Glomerular endothelial cell (primary cell): ENCODE measurements at regions not wholly inside any gene's neighbourhood (a gene's known extent, or its start where the extent isn't known, plus 50 kb on each side); places are given as distances from the start of the nearest gene placed in this dataset.
"Not testable (repeated sequence)": the region's sequence is repeated elsewhere in the genome, so short reads cannot be mapped to it uniquely, and the experiment has no call there.

Source experiments
- DNase-seq: peaks from one replicate; pipeline ENCODE4 v3.0.0-alpha.2; 2011; ENCODE audit warnings: low read depth, low spot score; ENCODE audit errors: extremely low read depth

GRCh38 chr11:13134066-13134465, 125.0 kb downstream of the RASSF10 start:
- no peak for DNase-seq

- no peak for DNase-seq
These were observed 125.8 kb downstream of the RASSF10 start for GRCh38 chr11:13134886-13135285.

DNA sequence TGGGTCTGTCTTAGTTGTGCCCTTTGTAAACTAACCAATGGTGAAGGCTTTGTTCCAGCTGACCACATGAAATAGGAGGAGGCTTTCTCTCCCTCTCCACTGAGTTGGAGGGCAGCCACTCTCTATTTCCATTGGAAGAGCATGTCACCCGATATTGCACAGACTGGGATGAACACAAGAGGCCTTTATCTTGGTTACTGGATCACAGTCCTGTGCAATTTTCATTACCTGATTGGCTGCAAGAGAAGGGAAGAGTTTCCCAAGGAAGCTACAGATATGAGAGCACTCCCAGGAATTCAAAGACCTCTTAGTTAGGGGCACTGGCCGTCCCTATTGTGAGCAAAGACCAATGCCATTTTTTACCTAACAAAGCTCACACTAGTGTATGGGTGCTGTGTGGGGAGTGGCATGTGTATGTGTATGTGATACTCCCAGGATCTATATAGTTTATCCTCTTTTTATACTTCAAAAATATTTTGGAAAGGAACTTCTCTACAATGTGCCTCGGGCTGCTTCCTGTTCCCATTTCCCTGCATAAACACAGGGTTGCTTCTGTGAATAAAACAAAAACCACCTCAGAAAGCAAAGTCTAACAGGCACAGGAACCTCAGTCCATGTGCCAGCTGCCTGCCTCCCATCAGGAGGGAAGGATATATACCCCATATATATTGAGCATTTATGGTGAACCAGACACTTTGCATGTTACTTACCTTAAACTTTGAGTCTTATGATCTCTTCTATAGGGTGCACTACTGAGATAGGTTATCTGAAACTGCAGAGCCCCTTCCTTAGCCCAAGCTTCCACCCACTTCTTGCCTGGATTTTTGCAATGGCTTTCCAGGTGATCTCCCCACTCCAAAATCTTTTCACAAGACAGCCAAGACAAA, 126.5 kb downstream of the RASSF10 start:
- DNase-seq = no peak

- DNase-seq = no peak
These were observed 127.1 kb downstream of the RASSF10 start for GRCh38 chr11:13136272-13136596.

DNA sequence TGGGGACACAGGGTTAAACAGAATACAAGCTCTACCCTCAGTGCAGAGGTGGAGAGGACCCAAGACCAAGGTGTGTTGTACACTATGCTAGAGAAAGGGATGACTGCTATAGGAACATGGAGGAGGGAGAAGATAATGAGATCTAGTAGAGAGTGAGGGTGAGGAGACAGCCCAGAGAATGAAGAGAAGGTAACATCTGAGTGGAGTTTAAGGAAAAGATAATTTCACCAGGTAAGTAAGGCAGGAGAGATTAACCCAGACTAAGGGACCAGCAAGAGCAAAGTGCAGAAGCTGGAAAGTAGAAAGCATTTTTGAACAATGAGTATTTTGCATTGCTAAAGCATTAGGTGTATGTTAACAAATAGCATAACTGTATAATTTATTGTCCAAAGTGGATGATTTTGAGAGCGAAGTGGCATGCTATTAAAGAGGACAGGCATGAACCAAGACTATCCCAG, 128.8 kb downstream of the RASSF10 start:
- DNase-seq = no peak

DNA sequence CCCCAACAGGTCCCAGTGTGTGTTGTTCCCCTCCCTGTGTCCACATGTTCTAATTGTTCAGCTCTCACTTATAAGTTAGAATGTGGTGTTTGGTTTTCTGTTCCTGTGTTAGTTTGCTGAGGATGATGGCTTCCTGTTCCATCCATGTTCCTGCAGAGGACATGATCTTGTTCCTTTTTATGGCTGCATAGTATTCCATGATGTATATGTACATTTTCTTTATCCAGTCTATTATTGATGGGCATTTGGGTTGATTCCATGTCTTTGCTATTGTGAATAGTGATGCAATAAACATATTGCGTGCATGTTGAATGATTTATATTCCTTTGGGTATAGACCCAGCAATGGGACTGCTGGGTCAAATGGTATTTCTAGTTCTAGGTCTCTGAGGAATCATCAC, 130.0 kb downstream of the RASSF10 start:
- DNase-seq = not testable (repeated sequence)

DNA sequence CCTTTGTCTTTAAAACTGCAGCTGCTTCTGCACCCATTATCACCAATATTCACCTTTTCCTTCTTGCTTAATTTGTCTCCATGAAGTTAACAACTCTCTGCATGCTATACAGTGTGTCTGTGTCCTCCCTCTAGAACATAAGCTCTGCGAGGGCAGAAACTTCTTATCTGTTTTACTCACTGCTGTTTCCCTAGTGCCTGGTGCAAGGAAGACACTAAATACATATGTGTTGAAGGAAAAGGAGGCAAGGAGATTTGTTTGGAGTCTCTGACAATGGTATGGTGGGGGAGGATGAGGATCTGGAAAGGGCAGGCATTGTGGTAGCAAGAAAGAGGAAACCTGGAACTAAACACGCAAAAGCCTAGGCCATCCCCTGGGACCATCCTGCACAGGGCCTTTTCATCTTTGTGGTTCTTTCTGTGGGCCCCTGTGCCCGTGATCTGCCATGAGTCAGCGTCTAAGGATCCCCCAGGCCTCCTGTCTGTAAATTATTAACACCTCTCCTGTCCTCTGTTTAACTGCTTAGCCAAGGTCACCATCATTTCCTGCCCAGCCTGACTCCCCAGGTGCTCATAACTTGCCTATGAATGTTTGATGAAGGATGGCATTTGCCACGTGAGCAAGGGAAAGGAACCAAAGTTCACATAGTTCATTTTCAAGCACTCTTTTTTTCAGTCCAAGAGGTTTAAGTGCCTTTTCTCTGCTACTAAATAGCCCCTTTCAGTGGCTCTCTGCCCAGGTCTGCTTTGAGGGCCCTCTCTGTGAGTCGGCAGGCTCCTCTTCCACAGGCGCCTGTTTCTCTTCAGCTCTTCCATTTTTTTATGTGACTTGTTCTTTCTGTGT, 131.1 kb downstream of the RASSF10 start:
- no peak for DNase-seq

GRCh38 chr11:13140873-13141655, 131.9 kb downstream of the RASSF10 start:
- no peak for DNase-seq

DNA sequence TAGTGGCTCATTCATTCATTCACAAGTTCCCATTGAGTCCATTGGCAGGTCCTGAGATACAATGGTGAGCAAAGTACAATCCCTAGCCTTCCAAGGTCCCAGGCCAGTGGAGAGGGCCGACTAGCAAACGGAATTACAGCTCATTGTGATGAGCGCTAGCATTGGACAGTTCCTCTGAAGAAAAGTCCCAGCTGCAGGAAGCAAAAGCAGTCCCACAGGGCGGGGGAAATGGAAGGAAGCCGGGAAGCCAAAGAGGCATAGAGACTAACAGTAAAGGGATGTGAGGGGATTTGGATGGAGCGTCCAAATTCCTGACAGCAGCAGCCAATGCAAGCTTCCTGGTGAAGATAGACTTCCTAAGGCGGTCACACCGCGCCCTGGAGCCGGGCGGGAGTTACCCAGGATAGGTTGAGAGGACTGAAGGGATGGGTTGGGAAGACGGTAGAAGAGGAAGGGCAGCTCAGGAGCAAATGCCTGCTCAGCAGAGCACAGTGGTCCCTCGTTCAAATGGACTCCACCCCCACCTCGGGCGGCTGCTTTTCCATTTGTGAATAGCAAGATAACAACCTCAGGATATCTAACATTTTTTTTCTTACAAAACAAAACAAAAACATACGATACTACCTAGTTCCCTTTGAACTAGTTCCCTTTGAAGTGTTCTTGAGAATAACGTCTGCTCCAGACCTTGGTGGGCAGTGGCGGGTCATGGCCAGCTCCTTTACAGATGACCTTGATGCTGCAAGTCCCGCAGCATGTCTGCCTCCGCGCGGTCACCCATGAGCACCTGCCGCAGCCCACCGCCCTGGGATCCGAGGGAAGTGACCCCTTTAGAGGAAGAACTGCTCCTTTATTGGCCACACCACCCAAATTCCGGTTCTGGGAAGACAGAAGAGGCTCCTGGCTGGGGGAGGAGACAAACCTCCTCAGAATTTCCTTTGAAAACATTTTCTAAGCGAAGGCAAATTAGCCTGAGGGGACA, 132.9 kb downstream of the RASSF10 start:
- DNase-seq = no peak

DNA sequence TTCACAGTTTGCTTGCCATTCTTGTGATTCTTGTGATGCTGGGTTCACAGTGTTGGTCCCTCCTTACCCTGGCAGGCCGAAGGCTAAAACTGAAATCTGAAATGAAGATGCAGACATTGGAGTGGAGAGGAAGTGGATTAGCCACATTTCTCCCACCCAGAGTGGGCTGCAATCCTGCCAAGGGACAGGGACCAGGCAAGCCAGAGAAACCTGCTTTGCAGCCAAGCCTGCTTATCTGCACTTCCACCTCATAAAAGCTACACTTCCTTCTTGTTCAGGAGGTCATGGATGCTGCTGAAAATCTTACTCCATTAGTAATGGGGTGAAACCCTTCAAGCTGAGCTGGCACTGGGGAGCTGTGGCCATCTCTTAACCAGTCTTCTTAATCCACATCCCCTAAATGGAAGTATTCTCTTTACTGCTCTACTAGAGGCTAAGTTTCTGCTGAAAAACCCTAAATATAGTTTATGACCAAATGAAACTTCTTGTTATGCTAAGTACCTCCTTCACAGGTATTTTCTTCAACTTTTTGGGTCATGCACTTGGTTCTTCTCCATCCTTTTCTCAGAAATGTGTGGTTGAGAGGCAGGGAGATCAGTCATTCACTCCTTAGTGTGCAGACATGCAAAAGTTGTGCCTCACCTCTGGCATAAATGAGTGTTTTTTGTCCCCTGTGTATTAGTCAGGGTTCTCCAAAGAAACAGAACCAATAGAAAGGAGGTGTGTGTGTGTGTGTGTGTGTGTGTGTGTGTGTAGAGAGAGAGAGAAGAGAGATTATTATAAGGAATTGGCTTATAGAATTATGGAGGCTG, 133.9 kb upstream of the BMAL1 start:
- no peak for DNase-seq

DNA sequence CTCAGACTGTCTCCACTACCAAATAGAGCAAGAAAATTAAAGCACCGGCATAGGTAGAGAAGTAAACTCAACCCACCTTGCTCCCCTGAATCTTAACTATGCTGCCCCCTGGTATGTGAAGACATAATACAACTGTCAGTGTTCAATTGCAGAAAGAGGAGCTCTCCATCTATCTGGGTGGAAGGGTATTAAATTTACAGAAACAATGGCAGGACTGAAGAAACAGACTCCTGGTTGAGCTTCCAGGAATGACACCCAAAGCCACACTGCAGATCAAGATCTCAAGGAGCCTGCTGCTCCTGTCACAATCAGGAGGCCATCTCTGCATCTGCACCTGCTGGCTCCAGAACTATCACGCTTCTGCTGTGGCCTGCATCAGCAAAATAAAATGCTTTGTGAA, 132.1 kb upstream of the BMAL1 start:
- DNase-seq = no peak

- no peak for DNase-seq
These were observed 127.6 kb upstream of the BMAL1 start for GRCh38 chr11:13149991-13150390.

- DNase-seq = no peak
These were observed 127.1 kb upstream of the BMAL1 start for GRCh38 chr11:13150487-13150886.

- no peak for DNase-seq
These were observed 125.3 kb upstream of the BMAL1 start for GRCh38 chr11:13152264-13152663.

DNA sequence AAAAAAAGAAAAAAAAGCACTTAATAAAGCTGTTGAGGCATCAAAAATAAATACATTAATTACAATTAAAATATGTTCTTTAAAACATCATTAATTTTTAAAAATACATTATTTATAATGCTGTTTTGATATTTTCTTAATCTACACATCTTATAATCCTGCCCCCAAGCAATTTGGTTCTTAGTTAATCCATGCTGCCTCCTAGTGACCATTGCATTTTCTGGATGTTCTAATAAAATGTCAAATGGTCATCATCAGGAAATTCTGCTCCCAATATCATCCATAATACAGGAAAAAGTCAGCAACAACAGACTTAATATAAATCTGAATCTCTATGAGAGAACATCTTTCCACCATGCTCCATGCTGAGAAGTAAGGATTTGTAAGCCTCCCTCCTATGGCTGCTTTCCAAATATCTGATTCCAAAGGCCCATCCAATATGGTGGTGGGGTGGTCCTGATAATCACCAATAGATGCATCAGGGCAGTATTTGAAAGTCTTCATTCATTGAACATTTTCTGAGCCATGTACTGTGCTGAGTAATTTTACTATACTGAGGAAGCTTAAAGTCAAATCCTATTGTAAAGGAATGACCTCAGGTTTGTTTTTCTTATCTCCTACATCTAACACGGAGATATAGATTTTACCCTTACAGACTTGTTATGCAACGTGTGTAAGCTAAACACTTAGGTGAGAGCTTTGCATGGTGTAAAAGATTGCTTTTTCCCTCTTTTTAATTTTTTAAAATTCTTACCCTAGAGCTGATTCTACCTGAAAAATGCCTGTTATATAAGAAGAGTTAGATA, 124.7 kb upstream of the BMAL1 start:
- DNase-seq = no peak

DNA sequence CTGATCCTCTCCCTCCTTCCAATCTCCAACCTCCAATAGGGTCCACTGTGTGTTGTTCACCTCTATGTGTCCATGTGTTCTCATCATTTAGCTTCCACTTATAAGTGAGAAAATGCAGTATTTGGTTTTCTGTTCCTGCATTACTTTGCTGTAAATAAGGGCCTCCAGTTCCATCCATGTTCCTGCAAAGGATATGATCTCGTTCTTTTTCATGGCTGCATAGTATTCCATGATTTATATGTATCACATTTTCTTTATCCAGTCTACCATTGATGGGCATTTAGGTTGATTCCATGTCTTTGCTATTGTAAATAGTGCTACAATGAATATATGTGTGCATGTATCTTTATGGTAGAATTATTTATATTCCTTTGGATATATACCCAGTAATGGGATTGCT, 123.2 kb upstream of the BMAL1 start:
- not testable (repeated sequence) for DNase-seq

- DNase-seq = no peak
These were observed 117.2 kb upstream of the BMAL1 start for GRCh38 chr11:13160346-13160745.

GRCh38 chr11:13160806-13161205, 116.8 kb upstream of the BMAL1 start:
- no peak for DNase-seq
